ENCODE measurements at regions not wholly inside any gene's neighbourhood (a gene's known extent, or its start where the extent isn't known, plus 50 kb on each side); places are given as distances from the start of the nearest gene placed in this dataset.
"Not testable (repeated sequence)": the region's sequence is repeated elsewhere in the genome, so short reads cannot be mapped to it uniquely, and the experiment has no call there.

- TF ChIP-seq CTCF, POLR2AphosphoS5 (IDR thresholded peaks at IDR 0.05): not testable (repeated sequence)
Measured at GRCh38 chr9:41837684-41838561, 291.3 kb downstream of the CNTNAP3B start.
